IMR-90 (cell line): ENCODE measurements at regions not wholly inside any gene's neighbourhood (a gene's known extent, or its start where the extent isn't known, plus 50 kb on each side); places are given as distances from the start of the nearest gene placed in this dataset.

Experiments used
- ATAC-seq: fragments of 200-7000 bp; cut with Tn5 transposase; 2 replicates; pipeline ENCODE4 v1.9.1; 2020; ENCODE audit warnings: low read depth, mild to moderate bottlenecking, moderate library complexity
- BruUV-seq: library from RNA; stranded (reverse); fragments of 400-500 nt; replicated peaks from 2 replicates; lab custom pipeline; 2021; lab: Mats Ljungman, UMichigan
- CTCF ChIA-PET: fragments of 300-600 bp; formaldehyde crosslinking; extraction: SDS; loops from one replicate; lab custom pipeline; 2021; ENCODE audit warnings: antibody characterized with exemption; lab: Yijun Ruan, JAX
- POLR2A ChIA-PET: fragments of 300-600 bp; sonication (Branson Sonifier 250); formaldehyde crosslinking; loops from one replicate; lab custom pipeline; 2022; ENCODE audit warnings: antibody characterized with exemption; ENCODE audit not compliant: unreplicated experiment; lab: Charles Lee
- DNase-seq: peaks from one replicate; pipeline ENCODE4 v3.0.0; 2013
- H2AFZ ChIP-seq: replicated peaks from 2 replicates; pipeline ENCODE3; 2013; ENCODE audit warnings: low read length, mild to moderate bottlenecking; ENCODE audit not compliant: poor library complexity
- H2AK5ac ChIP-seq: 2 replicates; pipeline ENCODE4 v1.6.1; 2013; ENCODE audit warnings: low read depth, low read length, inconsistent platforms
- H2AK9ac ChIP-seq: replicated peaks from 2 replicates; pipeline ENCODE3; 2013; ENCODE audit warnings: mild to moderate bottlenecking, low read depth, low read length, moderate library complexity; ENCODE audit not compliant: poor library complexity
- H2BK120ac ChIP-seq: 2 replicates; pipeline ENCODE4 v1.6.1; 2013; ENCODE audit warnings: low read depth, low read length, inconsistent platforms
- H2BK15ac ChIP-seq: 3 replicates; pipeline ENCODE4 v1.6.1; 2013; ENCODE audit warnings: low read depth, low read length, inconsistent platforms
- H2BK20ac ChIP-seq: 2 replicates; pipeline ENCODE4 v1.6.1; 2013; ENCODE audit warnings: low read depth, mild to moderate bottlenecking, inconsistent platforms, low read length, moderate library complexity
- H2BK5ac ChIP-seq: 2 replicates; pipeline ENCODE4 v1.6.1; 2013; ENCODE audit warnings: mild to moderate bottlenecking, low read depth, low read length, inconsistent platforms; ENCODE audit not compliant: poor library complexity, severe bottlenecking
- H3K14ac ChIP-seq: replicated peaks from 2 replicates; pipeline ENCODE4 v1.6.1; 2013; ENCODE audit warnings: low read depth, low read length, inconsistent platforms
- H3K18ac ChIP-seq: 2 replicates; pipeline ENCODE4 v1.6.1; 2013; ENCODE audit warnings: low read depth, low read length, control low read depth
- H3K23ac ChIP-seq: 2 replicates; pipeline ENCODE4 v1.6.1; 2013; ENCODE audit warnings: low read depth, low read length, inconsistent platforms
- H3K27ac ChIP-seq: 2 replicates; pipeline ENCODE4 v1.5.1; 2013; ENCODE audit warnings: mild to moderate bottlenecking, control low read depth, low read length; ENCODE audit not compliant: insufficient read depth
- H3K27me3 ChIP-seq: 2 replicates; pipeline ENCODE4 v1.6.1; 2013; ENCODE audit warnings: low read length; ENCODE audit not compliant: control insufficient read depth, insufficient read depth
- H3K36me3 ChIP-seq: 2 replicates; pipeline ENCODE4 v1.6.1; 2013; ENCODE audit warnings: low read length, mixed read lengths; ENCODE audit not compliant: control insufficient read depth, insufficient read depth
- H3K4ac ChIP-seq: 2 replicates; pipeline ENCODE4 v1.6.1; 2013; ENCODE audit warnings: low read depth, low read length, inconsistent platforms
- H3K4me1 ChIP-seq: 2 replicates; pipeline ENCODE4 v1.6.1; 2013; ENCODE audit warnings: low read length, mixed read lengths; ENCODE audit not compliant: control insufficient read depth, insufficient read depth
- H3K4me2 ChIP-seq: 2 replicates; pipeline ENCODE4 v1.6.1; 2013; ENCODE audit warnings: low read depth, mild to moderate bottlenecking, control low read depth, low read length, moderate library complexity
- H3K4me3 ChIP-seq: 2 replicates; pipeline ENCODE4 v1.5.1; 2013; ENCODE audit warnings: low read depth, mild to moderate bottlenecking, control low read depth, low read length, moderate library complexity; ENCODE audit not compliant: insufficient read depth
- H3K56ac ChIP-seq: 2 replicates; pipeline ENCODE4 v1.6.1; 2013; ENCODE audit warnings: low read length, inconsistent platforms; ENCODE audit not compliant: insufficient read depth; ENCODE audit errors: extremely low read depth
- H3K79me1 ChIP-seq, 2 experiments: 2 replicates each; pipeline ENCODE4 v1.6.1; 2013; ENCODE audit warnings: low read length in 2 of 2, inconsistent platforms in 1 of 2, low read depth in 1 of 2
- H3K9ac ChIP-seq: 2 replicates; pipeline ENCODE4 v1.6.1; 2013; ENCODE audit warnings: low read depth, low read length, control low read depth
- H3K9me1 ChIP-seq: 2 replicates; pipeline ENCODE4 v1.6.1; 2013; ENCODE audit warnings: low read length, inconsistent platforms; ENCODE audit not compliant: insufficient read depth
- H3K9me3 ChIP-seq: 2 replicates; pipeline ENCODE4 v1.6.1; 2013; ENCODE audit warnings: low read length; ENCODE audit not compliant: control insufficient read depth, insufficient read depth
- H4K20me1 ChIP-seq: 2 replicates; pipeline ENCODE4 v1.6.1; 2013; ENCODE audit warnings: low read length, inconsistent platforms; ENCODE audit not compliant: insufficient read depth
- H4K5ac ChIP-seq: 2 replicates; pipeline ENCODE4 v1.6.1; 2013; ENCODE audit warnings: mild to moderate bottlenecking, low read depth, low read length, control low read depth
- H4K8ac ChIP-seq, 2 experiments: 2 replicates each; pipeline ENCODE4 v1.6.1; 2013; ENCODE audit warnings: low read depth in 2 of 2, low read length in 2 of 2, control low read depth in 1 of 2, inconsistent platforms in 1 of 2
- H4K91ac ChIP-seq: 2 replicates; pipeline ENCODE4 v1.6.1; 2013; ENCODE audit warnings: low read depth, low read length, inconsistent platforms; ENCODE audit not compliant: insufficient read depth
- ELK1 ChIP-seq: fragments of 150-350 bp; IDR thresholded peaks from 2 replicates; pipeline ENCODE4 v1.6.1; 2016; ENCODE audit warnings: low read depth, mild to moderate bottlenecking, low read length, moderate library complexity, borderline replicate concordance
- MAZ ChIP-seq: IDR thresholded peaks from 2 replicates; pipeline ENCODE4 v1.6.1; 2012; ENCODE audit warnings: low read depth, mild to moderate bottlenecking, low read length, improper control_type of control experiment, moderate library complexity, borderline replicate concordance
- NFE2L2 ChIP-seq: fragments of 150-350 bp; IDR thresholded peaks from 2 replicates; pipeline ENCODE4 v1.6.1; 2016; ENCODE audit warnings: low read depth, mild to moderate bottlenecking, low read length
- dilution Hi-C: fragments of 300-500 bp; cut with HindIII; formaldehyde crosslinking; loops from one replicate; pipeline ENCODE4 v1.14.3; 2018; ENCODE audit warnings: low sequenced_read_pairs; ENCODE audit not compliant: unreplicated experiment
- in situ Hi-C: fragments of 300-500 bp; cut with MboI; formaldehyde crosslinking; loops from 3 replicates; pipeline ENCODE4 v1.14.3; 2019; ENCODE audit warnings: low sequenced_read_pairs, inconsistent platforms, mixed read lengths
- intact Hi-C: fragments of 100-400 bp; cut with micrococcal nuclease; formaldehyde crosslinking; loops from 2 replicates; pipeline ENCODE4 v1.10.0; 2022
- TF ChIP-seq, protein P1 (sequence below): fragments of 150-350 bp; IDR thresholded peaks from 2 replicates; pipeline ENCODE4 v1.6.1; 2017; ENCODE audit warnings: mild to moderate bottlenecking, antibody characterized with exemption, low read length, low read depth

- Histone ChIP-seq H2AK5ac (no peak overlapping the region), H2BK120ac (no peak overlapping the region), H3K4ac (no peak overlapping the region), H2AK9ac (no peak overlapping the region), H2AFZ (no peak overlapping the region), H3K14ac (no peak overlapping the region), H3K9me1 (no peaks in the 10 kb centered on the region), H3K4me1 (no peaks in the 10 kb centered on the region), H4K91ac (no peak overlapping the region), H3K18ac (no peak overlapping the region), H3K23ac (no peak overlapping the region), H3K9ac (no peak overlapping the region), H2BK15ac (no peak overlapping the region), H4K20me1 (no peaks in the 10 kb centered on the region), H3K27ac (no peak overlapping the region), H4K5ac (no peak overlapping the region), H4K8ac (no peak overlapping the region), H3K79me1 (no peaks in the 10 kb centered on the region), H3K36me3 (no peaks in the 10 kb centered on the region), H3K4me2 (no peak overlapping the region), H3K9me3 (peaks cover 13% of the 10 kb centered on the region), H3K56ac (no peak overlapping the region), H2BK20ac (no peak overlapping the region), H3K27me3 (no peaks in the 10 kb centered on the region), H3K4me3 (no peak overlapping the region), H2BK5ac (no peak overlapping the region)
- ChIA-PET CTCF (no interaction called here), POLR2A (no interaction called here)
- dilution Hi-C loops (no loop called here), intact Hi-C loops (no loop called here), in situ Hi-C loops (no loop called here)
- BruUV-seq, result no TSS peak
- ATAC-seq (no peak), DNase-seq (no peak)
- TF ChIP-seq ELK1 (no peak), MAZ (no peak), NFE2L2 (no peak)
- TF ChIP-seq, protein P1, sequence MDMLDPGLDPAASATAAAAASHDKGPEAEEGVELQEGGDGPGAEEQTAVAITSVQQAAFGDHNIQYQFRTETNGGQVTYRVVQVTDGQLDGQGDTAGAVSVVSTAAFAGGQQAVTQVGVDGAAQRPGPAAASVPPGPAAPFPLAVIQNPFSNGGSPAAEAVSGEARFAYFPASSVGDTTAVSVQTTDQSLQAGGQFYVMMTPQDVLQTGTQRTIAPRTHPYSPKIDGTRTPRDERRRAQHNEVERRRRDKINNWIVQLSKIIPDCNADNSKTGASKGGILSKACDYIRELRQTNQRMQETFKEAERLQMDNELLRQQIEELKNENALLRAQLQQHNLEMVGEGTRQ, result no peak
Observed at GRCh38 chr19:28520998-28521568, 691.9 kb downstream of the UQCRFS1 start.
